GM12875 (cell line): ENCODE measurements at regions not wholly inside any gene's neighbourhood (a gene's known extent, or its start where the extent isn't known, plus 50 kb on each side); places are given as distances from the start of the nearest gene placed in this dataset.

Experiments
- H3K4me3 ChIP-seq: one replicate; pipeline ENCODE4 v1.5.1; 2011; ENCODE audit warnings: low read depth, low read length, control low read depth
- CTCF ChIP-seq: IDR thresholded peaks from 2 replicates; pipeline ENCODE4 v1.5.1; 2011; ENCODE audit warnings: low read depth, mild to moderate bottlenecking, control low read depth, inconsistent platforms, low read length, moderate library complexity, borderline replicate concordance; ENCODE audit not compliant: insufficient read depth

DNA sequence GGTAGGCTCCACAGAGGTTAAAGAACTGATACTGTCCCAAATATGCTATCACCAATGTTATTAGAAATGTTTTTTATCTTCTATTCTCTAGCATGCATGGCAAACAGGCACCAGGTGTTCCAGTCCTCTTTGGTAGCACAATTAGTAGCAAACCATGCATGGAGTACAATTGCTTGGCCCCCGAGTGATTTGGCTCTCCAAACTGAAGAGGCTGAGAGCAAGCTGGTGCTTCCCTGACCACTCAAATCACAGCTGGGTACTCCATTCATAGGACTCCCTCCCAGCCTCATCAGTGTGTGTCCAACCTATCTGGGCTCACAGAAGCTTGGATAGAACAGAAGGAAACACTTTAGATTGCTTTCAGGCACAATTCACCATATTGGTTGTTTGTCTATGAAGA is 93.4 kb downstream of the DIO2 start:
- TF ChIP-seq CTCF, result no peak
- no peak overlapping the region for H3K4me3 ChIP-seq

DNA sequence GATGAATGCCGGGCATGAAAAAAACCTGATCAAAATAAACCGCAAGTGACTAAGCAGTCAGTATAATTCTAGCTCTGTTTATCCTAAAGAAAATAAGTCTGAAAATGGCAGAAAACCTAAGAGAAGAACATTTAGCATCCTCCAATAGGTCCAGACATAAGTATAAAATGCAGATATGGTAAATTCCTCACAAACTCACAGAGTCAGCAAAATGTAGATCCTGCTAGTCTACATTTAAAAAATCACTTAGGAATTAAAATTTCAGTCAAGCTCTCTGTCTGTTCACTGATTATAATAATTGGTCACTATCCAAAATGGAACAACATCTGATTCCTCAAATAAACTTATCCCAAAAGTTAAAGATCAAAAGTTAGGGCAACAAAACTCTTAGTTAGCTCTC is 95.1 kb downstream of the DIO2 start:
- no peak for TF ChIP-seq CTCF
- no peak overlapping the region for H3K4me3 ChIP-seq

DNA sequence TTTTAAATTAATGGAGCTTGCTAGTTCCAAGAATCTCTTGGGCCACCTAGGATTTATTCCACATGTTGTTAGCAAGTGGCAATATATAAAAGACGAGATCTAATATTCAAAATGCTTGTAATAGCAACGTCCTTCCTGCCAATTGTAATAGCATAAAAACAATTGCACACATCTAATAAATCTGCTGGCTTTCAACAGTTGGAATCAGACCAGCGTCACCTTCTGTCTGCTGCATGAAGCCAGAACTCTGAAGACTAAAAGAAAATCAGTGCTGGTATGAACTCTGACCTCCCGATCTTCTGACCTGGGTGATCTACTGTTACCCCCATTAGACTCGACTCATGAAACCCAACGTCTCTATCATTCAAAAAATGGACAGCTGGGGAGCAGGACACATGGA is 100.6 kb downstream of the DIO2 start:
- TF ChIP-seq CTCF, result no peak
- H3K4me3 ChIP-seq, result no peak overlapping the region

GRCh38 chr14:80109055-80109454 is 102.2 kb downstream of the DIO2 start:
- H3K4me3 ChIP-seq, result no peak overlapping the region
- TF ChIP-seq CTCF, result no peak

DNA sequence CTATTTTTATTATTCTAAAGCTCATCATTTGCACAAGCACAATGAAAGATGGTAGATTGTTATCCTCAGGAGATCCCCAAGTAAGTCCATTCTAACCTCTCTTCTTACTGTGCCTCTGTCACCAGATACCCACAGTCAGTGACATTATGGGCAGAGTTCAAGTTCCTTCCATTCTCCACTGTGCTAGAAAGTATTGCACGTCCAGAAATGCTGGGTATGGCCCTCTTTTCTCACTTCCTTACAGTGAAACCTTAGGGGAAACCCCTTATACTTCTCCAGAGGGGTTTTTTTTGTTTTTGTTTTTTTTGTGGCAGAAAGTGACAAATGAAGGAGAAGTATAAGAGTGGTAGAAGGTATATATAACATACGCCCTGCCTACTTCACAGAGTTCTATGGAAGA is 102.9 kb downstream of the DIO2 start:
- H3K4me3 ChIP-seq, result no peak overlapping the region
- no peak for TF ChIP-seq CTCF

GRCh38 chr14:80105488-80105994 is 105.8 kb downstream of the DIO2 start:
- no peak overlapping the region for H3K4me3 ChIP-seq
- TF ChIP-seq CTCF, result no peak

DNA sequence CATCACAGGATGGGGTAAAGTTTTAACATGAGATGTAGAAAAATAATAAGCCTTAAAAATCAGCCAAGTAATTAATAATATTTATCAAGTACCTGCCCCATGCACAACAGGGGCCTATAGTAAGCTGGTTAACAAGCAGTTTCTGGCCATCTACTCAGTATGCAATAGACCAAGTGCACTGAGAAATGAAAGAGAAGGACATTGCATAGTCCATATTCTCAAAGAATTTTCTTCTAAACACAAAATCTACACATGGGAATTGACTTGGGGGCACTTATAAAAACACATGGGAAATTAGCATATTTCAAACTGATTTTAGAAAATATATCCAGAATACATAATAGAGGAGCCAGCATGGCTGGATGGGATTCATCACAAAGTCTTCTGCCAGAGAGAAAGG is 109.5 kb downstream of the DIO2 start:
- H3K4me3 ChIP-seq, result no peak overlapping the region
- TF ChIP-seq CTCF, result no peak
